Thyroid gland (tissue), 4 donors: ENCODE measurements at regions not wholly inside any gene's neighbourhood (a gene's known extent, or its start where the extent isn't known, plus 50 kb on each side); places are given as distances from the start of the nearest gene placed in this dataset.

ENCODE experiments used
- DNase-seq, 2 donors: peaks; one replicate each; pipeline ENCODE4 v3.0.0-alpha.2; 2019
- H3K27ac ChIP-seq, 3 donors: fragments of 200-600 bp; sonication (generic); 1 replicate in 2 of 3; 2 replicates in 1 of 3; pipeline ENCODE4 v1.5.1; 2016 to 2019; ENCODE audit warnings: mild to moderate bottlenecking in 1 of 3, moderate library complexity in 1 of 3
- H3K27me3 ChIP-seq: fragments of 200-600 bp; sonication (generic); one replicate; pipeline ENCODE4 v1.5.1; 2019
- H3K36me3 ChIP-seq, 2 donors: fragments of 200-600 bp; sonication (generic); one replicate each; pipeline ENCODE4 v1.5.1; 2016 to 2019
- H3K4me1 ChIP-seq, 2 donors: fragments of 200-600 bp; sonication (generic); one replicate each; pipeline ENCODE4 v1.5.1; 2017 to 2019
- H3K4me3 ChIP-seq, 3 donors: fragments of 200-600 bp; sonication (generic); replicated peaks in 1 of 3; 1 replicate in 2 of 3; 2 replicates in 1 of 3; pipeline ENCODE4 v1.5.1; 2016; ENCODE audit warnings: mild to moderate bottlenecking in 1 of 3
- H3K9me3 ChIP-seq: fragments of 200-600 bp; sonication (generic); one replicate; pipeline ENCODE4 v1.5.1; 2017
- POLR2A ChIP-seq, 2 donors: fragments of 450-650 bp; IDR thresholded peaks; one replicate each; pipeline ENCODE4 v1.6.1; 2017; ENCODE audit warnings: antibody characterized with exemption in 2 of 2, mild to moderate bottlenecking in 2 of 2, moderate library complexity in 1 of 2
- WGBS, 2 donors: methylation state at CpG; one replicate each; pipeline ENCODE4 v1.1.5; 2017; 5-methylcytosine and 5-hydroxymethylcytosine counted together
- intact Hi-C: fragments of 100-400 bp; cut with DNase I; formaldehyde crosslinking; loops from one replicate; pipeline ENCODE4 v1.15.1; 2023
- TF ChIP-seq, protein P1 (sequence below), 6 experiments: fragments of 200-600 bp in 3 of 6; fragments of 450-650 bp in 3 of 6; sonication (generic) in 3 of 6; IDR thresholded peaks; one replicate each; pipeline ENCODE4 v1.5.1; 2016 to 2019; ENCODE audit warnings: antibody characterized with exemption in 6 of 6, mild to moderate bottlenecking in 2 of 6, inconsistent platforms in 1 of 6, moderate library complexity in 1 of 6

DNA sequence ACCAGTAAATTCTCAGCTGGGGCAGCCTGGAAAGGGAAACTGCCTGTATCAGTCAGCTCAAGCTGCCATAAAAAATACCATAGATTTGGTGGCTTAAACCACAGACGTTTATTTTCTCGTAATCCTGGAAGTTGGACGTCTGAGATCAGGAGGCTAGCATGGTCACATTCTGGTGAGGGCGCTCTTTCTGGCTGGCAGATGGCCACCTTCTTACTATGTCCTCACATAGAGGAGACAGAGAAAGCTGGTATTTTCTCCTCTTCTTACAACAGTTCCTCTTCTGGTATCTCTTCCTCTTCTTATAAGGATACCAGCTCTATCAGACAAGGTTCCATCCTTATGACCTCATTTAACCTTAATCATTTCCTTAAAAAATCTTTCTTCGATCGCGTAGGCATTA lies 50.5 kb upstream of the RFX3 start:
- H3K4me1 ChIP-seq, result no peaks in the 10 kb centered on the region
- H3K27ac ChIP-seq, result no peak overlapping the region
- H3K36me3 ChIP-seq, result no peaks in the 10 kb centered on the region
- no peaks in the 10 kb centered on the region for H3K27me3 ChIP-seq
- WGBS, 2 donors, result 88 to 90% methylated on average over 7 of the region's 7 CpGs
- no peaks in the 10 kb centered on the region for H3K9me3 ChIP-seq
- intact Hi-C loops, result no loop called here
- H3K4me3 ChIP-seq, result no peak overlapping the region
- DNase-seq, result no peak
- TF ChIP-seq POLR2A (IDR thresholded peaks at IDR 0.05), result no peak
- TF ChIP-seq, protein P1, sequence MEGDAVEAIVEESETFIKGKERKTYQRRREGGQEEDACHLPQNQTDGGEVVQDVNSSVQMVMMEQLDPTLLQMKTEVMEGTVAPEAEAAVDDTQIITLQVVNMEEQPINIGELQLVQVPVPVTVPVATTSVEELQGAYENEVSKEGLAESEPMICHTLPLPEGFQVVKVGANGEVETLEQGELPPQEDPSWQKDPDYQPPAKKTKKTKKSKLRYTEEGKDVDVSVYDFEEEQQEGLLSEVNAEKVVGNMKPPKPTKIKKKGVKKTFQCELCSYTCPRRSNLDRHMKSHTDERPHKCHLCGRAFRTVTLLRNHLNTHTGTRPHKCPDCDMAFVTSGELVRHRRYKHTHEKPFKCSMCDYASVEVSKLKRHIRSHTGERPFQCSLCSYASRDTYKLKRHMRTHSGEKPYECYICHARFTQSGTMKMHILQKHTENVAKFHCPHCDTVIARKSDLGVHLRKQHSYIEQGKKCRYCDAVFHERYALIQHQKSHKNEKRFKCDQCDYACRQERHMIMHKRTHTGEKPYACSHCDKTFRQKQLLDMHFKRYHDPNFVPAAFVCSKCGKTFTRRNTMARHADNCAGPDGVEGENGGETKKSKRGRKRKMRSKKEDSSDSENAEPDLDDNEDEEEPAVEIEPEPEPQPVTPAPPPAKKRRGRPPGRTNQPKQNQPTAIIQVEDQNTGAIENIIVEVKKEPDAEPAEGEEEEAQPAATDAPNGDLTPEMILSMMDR (IDR thresholded peaks at IDR 0.05), result no peak

DNA sequence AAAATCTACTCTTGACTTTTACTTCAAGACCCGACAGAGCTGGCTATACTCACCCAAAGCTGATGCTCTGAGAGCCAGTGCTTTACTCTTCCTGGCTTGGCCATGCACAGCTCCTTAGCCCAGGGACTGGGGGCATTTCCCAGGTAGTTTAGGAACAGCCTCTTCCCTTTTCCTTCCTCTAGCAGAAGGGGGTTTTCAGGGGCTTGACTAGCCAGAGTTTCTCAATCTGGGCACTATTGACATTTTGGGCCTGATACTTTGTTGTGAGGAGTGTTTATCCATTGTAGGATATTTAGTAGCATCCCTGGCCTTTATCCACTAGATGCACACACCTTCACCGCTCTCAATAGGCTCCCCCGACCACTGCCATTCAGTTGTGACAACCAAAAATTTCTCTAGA lies 50.0 kb upstream of the RFX3 start:
- WGBS, 2 donors, result 91 to 93% methylated on average over 3 of the region's 3 CpGs
- H3K27ac ChIP-seq, result no peak overlapping the region
- H3K4me3 ChIP-seq, result no peak overlapping the region
- DNase-seq, result no peak
- H3K9me3 ChIP-seq, result no peaks in the 10 kb centered on the region
- H3K4me1 ChIP-seq, result no peaks in the 10 kb centered on the region
- no peak for TF ChIP-seq POLR2A (IDR thresholded peaks at IDR 0.05)
- TF ChIP-seq, protein P1 (IDR thresholded peaks at IDR 0.05), result no peak
- intact Hi-C loops, result no loop called here
- H3K27me3 ChIP-seq, result no peaks in the 10 kb centered on the region
- no peaks in the 10 kb centered on the region for H3K36me3 ChIP-seq
